ENCODE measurements at regions not wholly inside any gene's neighbourhood (a gene's known extent, or its start where the extent isn't known, plus 50 kb on each side); places are given as distances from the start of the nearest gene placed in this dataset.

- TF ChIP-seq CTCF (conservative IDR thresholded peaks at IDR 0.05; ENCODE audit: low read depth, low read length) (no peak), EZH2phosphoT487 (IDR thresholded peaks at IDR 0.05; ENCODE audit: borderline replicate concordance, low read length) (no peak), EZH2 (IDR thresholded peaks at IDR 0.05; ENCODE audit: low read length, unreplicated experiment) (no peak)
These were observed 493.3 kb upstream of the SYT1 start for GRCh38 chr12:78371284-78371683.
